ENCODE measurements at regions not wholly inside any gene's neighbourhood (a gene's known extent, or its start where the extent isn't known, plus 50 kb on each side); places are given as distances from the start of the nearest gene placed in this dataset.

DNA sequence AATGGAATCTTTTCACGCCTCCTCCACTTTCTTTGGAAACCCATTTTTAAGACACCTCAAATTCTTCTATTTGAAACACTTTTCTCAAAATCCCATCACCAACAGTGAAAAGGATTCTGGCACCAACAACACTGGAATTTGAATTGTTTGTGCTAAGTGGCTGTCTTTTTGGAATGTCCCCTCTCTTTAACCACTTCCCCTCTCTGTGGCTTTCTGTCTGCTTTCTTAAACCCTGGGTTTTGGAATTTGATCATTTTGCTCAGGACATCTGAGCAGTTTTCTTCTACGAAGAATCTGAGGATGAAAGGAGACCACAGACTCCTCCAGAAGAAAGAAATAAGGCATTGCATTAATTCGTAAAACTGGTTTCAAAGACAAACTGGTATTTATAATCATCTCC is 89.0 kb downstream of the MXRA5 start:
- 77% methylated on average over 3 of the region's 3 CpGs for WGBS
- Histone ChIP-seq H3K36me3 (no peaks in the 10 kb centered on the region), H3K4me1 (no peaks in the 10 kb centered on the region), H3K27me3 (no peaks in the 10 kb centered on the region), H3K9me3 (peaks cover 0 to 5% (median 0%) of the 10 kb centered on the region in 4 donors), H3K27ac (replicated peaks in 1 of 4) (no peak overlapping the region), H3K4me3 (no peak overlapping the region)
- DNase-seq (ENCODE audit: extremely low spot score), result no peak
- intact Hi-C loops (cut with DNase I), result no loop called here
- TF ChIP-seq POLR2A (IDR thresholded peaks at IDR 0.05; ENCODE audit: low read depth) (no peak), POLR2AphosphoS5 (IDR thresholded peaks at IDR 0.05) (no peak)
- TF ChIP-seq, protein P1, sequence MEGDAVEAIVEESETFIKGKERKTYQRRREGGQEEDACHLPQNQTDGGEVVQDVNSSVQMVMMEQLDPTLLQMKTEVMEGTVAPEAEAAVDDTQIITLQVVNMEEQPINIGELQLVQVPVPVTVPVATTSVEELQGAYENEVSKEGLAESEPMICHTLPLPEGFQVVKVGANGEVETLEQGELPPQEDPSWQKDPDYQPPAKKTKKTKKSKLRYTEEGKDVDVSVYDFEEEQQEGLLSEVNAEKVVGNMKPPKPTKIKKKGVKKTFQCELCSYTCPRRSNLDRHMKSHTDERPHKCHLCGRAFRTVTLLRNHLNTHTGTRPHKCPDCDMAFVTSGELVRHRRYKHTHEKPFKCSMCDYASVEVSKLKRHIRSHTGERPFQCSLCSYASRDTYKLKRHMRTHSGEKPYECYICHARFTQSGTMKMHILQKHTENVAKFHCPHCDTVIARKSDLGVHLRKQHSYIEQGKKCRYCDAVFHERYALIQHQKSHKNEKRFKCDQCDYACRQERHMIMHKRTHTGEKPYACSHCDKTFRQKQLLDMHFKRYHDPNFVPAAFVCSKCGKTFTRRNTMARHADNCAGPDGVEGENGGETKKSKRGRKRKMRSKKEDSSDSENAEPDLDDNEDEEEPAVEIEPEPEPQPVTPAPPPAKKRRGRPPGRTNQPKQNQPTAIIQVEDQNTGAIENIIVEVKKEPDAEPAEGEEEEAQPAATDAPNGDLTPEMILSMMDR (IDR thresholded peaks at IDR 0.05), result no peak

DNA sequence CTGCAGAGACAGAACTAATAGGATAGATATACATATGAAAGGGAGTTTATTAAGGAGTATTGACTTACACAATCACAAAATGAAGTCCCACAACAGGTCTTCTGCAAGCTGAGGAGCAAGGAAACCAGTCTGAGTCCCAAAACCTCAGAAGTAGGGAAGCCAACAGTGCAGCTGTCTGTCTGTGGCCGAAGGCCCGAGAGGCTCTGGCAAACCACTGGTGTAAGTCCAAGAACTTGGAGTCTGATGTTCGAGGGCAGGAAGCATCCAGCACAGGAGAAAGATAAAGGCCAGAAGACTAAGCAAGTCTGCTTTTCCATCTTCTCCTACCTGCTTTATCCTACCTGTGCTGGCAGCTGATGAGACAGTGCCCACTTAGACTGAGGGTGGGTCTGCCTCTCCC is 89.6 kb downstream of the MXRA5 start:
- intact Hi-C loops (cut with DNase I), result no loop called here
- no peaks in the 10 kb centered on the region for H3K27me3 ChIP-seq
- no peak for DNase-seq (ENCODE audit: extremely low spot score)
- TF ChIP-seq POLR2A (IDR thresholded peaks at IDR 0.05; ENCODE audit: low read depth) (no peak), POLR2AphosphoS5 (IDR thresholded peaks at IDR 0.05) (no peak), EP300 (IDR thresholded peaks at IDR 0.05) (no peak)
- no peak overlapping the region for H3K27ac ChIP-seq (replicated peaks in 1 of 4)
- no peak overlapping the region for H3K4me3 ChIP-seq
- H3K9me3 ChIP-seq, result no peaks in the 10 kb centered on the region
- no peaks in the 10 kb centered on the region for H3K36me3 ChIP-seq
- H3K4me1 ChIP-seq, result no peaks in the 10 kb centered on the region
- WGBS, result 80% methylated on average over 3 of the region's 3 CpGs

DNA sequence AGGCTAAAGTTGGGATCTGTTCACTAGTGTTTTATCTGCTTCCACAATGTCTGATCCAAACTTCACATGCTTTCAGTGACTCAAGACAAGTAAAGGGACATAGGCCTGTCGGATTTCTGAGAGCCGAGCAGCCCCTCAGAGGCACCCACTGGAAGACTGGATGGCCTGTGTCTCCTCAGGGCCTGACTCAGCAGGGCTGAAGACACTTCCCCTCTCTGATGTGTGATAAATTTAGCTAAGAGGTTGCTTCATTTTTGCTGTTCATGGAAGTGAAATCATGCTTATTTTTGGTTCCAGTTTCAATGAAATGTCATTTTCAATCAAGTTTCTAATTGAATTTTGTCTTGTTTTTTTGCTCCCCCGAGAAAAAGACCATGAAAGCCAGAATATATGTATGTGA is 93.7 kb downstream of the MXRA5 start:
- 64% methylated on average over 3 of the region's 3 CpGs for WGBS

GRCh38 chrX:3250966-3251365 is 95.5 kb downstream of the MXRA5 start:
- 54% methylated on average over 2 of the region's 2 CpGs for WGBS
- no peaks in the 10 kb centered on the region for H3K9me3 ChIP-seq
- no peak overlapping the region for H3K4me3 ChIP-seq
- no peaks in the 10 kb centered on the region for H3K27me3 ChIP-seq
- H3K36me3 ChIP-seq, result no peaks in the 10 kb centered on the region
- DNase-seq (ENCODE audit: extremely low spot score), result no peak
- H3K27ac ChIP-seq (replicated peaks in 1 of 4), result no peak overlapping the region
- intact Hi-C loops (cut with DNase I), result no loop called here
- no peaks in the 10 kb centered on the region for H3K4me1 ChIP-seq
- TF ChIP-seq POLR2A (IDR thresholded peaks at IDR 0.05; ENCODE audit: low read depth), result no peak
- no peak for TF ChIP-seq POLR2AphosphoS5 (IDR thresholded peaks at IDR 0.05)
- no peak for TF ChIP-seq EP300 (IDR thresholded peaks at IDR 0.05)
- TF ChIP-seq, protein P1 (IDR thresholded peaks at IDR 0.05), result no peak

More for the DNA sequence above, 93.7 kb downstream of the MXRA5 start:
- Histone ChIP-seq H3K36me3 (no peaks in the 10 kb centered on the region), H3K27ac (replicated peaks in 1 of 4) (no peak overlapping the region), H3K4me3 (no peak overlapping the region), H3K9me3 (no peaks in the 10 kb centered on the region), H3K27me3 (no peaks in the 10 kb centered on the region), H3K4me1 (no peaks in the 10 kb centered on the region)
- TF ChIP-seq EP300 (IDR thresholded peaks at IDR 0.05) (no peak), POLR2A (IDR thresholded peaks at IDR 0.05; ENCODE audit: low read depth) (no peak), POLR2AphosphoS5 (IDR thresholded peaks at IDR 0.05) (no peak)
- TF ChIP-seq, protein P1 (IDR thresholded peaks at IDR 0.05), result no peak
- intact Hi-C loops (cut with DNase I), result no loop called here
- DNase-seq (ENCODE audit: extremely low spot score), result no peak

- DNase-seq (ENCODE audit: extremely low spot score), result no peak
- intact Hi-C loops (cut with DNase I), result no loop called here
- H3K4me1 ChIP-seq, result no peaks in the 10 kb centered on the region
- H3K27ac ChIP-seq (replicated peaks in 1 of 4), result no peak overlapping the region
- TF ChIP-seq POLR2AphosphoS5 (IDR thresholded peaks at IDR 0.05) (no peak), POLR2A (IDR thresholded peaks at IDR 0.05; ENCODE audit: low read depth) (no peak), EP300 (IDR thresholded peaks at IDR 0.05) (no peak)
- H3K9me3 ChIP-seq, result no peaks in the 10 kb centered on the region
- H3K36me3 ChIP-seq, result no peaks in the 10 kb centered on the region
- no peak overlapping the region for H3K4me3 ChIP-seq
- H3K27me3 ChIP-seq, result no peaks in the 10 kb centered on the region
These were observed 101.5 kb downstream of the MXRA5 start for GRCh38 chrX:3244955-3245354.

DNA sequence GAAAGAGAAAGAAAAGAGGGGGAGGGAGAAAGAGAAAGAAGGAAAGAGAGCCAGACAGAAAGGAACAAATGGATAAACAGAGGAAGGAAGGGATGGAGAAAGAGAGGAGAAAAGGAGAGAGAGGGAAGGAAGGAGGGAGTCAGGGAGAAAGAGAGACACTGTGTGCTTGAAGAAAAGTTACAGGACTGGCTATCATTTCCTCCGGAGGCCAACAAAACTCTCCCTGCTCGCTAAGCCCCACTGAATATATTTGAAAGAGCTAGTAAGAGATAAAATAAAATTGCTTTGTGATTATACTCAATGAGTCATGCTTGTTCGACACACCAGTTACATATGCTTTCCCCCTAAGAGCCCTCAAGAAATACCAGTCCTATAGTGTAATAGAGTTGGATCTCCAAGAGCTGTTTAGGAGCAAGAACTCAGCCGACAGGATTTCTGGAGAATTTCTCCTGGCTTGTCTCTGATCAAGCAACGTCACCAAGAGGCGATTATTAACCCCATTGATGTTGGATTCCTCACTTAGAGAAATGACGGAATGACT is 102.2 kb downstream of the MXRA5 start:
- TF ChIP-seq EP300 (IDR thresholded peaks at IDR 0.05), result no peak
- TF ChIP-seq POLR2AphosphoS5 (IDR thresholded peaks at IDR 0.05), result no peak
- no peak for TF ChIP-seq POLR2A (IDR thresholded peaks at IDR 0.05; ENCODE audit: low read depth)
- TF ChIP-seq, protein P1 (IDR thresholded peaks at IDR 0.05), result no peak
- Histone ChIP-seq H3K36me3 (no peaks in the 10 kb centered on the region), H3K9me3 (no peaks in the 10 kb centered on the region), H3K4me3 (no peak overlapping the region), H3K27me3 (no peaks in the 10 kb centered on the region), H3K27ac (replicated peaks in 1 of 4) (no peak overlapping the region), H3K4me1 (no peaks in the 10 kb centered on the region)
- intact Hi-C loops (cut with DNase I), result no loop called here
- 74% methylated on average over 7 of the region's 7 CpGs for WGBS
- no peak for DNase-seq (ENCODE audit: extremely low spot score)
